Hepatocyte (in vitro differentiated cells): ENCODE measurements at regions not wholly inside any gene's neighbourhood (a gene's known extent, or its start where the extent isn't known, plus 50 kb on each side); places are given as distances from the start of the nearest gene placed in this dataset.

ENCODE experiments used
- EZH2 ChIP-seq: fragments of 200-600 bp; sonication (generic); IDR thresholded peaks from 2 replicates; pipeline ENCODE4 v1.6.1; 2016; ENCODE audit warnings: antibody characterized with exemption, mild to moderate bottlenecking, borderline replicate concordance
- EZH2phosphoT487 ChIP-seq: fragments of 200-600 bp; sonication (generic); IDR thresholded peaks from one replicate; pipeline ENCODE4 v1.6.1; 2018; ENCODE audit warnings: antibody characterized with exemption, mild to moderate bottlenecking, low read depth, moderate library complexity; ENCODE audit not compliant: unreplicated experiment, severe bottlenecking
- TF ChIP-seq, protein P1 (sequence below): fragments of 200-600 bp; sonication (generic); IDR thresholded peaks from 2 replicates; pipeline ENCODE4 v1.5.1; 2016; ENCODE audit warnings: antibody characterized with exemption, mild to moderate bottlenecking; ENCODE audit not compliant: poor library complexity

DNA sequence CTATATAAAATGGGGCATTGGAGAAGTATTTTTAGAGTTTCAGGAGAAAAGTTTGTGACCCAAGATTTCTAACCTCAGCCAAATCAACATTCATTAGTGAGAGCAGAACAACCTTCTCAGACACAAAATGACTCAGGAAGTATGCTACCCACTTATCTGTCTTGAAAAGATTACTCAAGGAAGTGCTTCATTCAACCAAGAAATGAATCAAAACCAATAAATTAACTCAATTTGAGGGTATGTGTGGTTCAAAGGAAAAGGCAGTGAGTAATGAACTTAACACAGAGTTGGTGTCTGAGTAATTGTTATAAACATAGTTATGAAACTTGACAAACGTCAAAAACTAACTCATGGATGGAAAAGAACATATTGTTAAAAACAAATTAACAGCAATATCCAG is 227.6 kb downstream of the HAO1 start:
- no peak for TF ChIP-seq EZH2phosphoT487
- TF ChIP-seq, protein P1, sequence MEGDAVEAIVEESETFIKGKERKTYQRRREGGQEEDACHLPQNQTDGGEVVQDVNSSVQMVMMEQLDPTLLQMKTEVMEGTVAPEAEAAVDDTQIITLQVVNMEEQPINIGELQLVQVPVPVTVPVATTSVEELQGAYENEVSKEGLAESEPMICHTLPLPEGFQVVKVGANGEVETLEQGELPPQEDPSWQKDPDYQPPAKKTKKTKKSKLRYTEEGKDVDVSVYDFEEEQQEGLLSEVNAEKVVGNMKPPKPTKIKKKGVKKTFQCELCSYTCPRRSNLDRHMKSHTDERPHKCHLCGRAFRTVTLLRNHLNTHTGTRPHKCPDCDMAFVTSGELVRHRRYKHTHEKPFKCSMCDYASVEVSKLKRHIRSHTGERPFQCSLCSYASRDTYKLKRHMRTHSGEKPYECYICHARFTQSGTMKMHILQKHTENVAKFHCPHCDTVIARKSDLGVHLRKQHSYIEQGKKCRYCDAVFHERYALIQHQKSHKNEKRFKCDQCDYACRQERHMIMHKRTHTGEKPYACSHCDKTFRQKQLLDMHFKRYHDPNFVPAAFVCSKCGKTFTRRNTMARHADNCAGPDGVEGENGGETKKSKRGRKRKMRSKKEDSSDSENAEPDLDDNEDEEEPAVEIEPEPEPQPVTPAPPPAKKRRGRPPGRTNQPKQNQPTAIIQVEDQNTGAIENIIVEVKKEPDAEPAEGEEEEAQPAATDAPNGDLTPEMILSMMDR = no peak
- TF ChIP-seq EZH2 = no peak
